Activated T-helper 17 cell treated with anti-CD3 and anti-CD28 coated beads, Interleukin-2, amount 50 U/mL, for 72 hours (primary cell): ENCODE measurements at regions not wholly inside any gene's neighbourhood (a gene's known extent, or its start where the extent isn't known, plus 50 kb on each side); places are given as distances from the start of the nearest gene placed in this dataset.

ENCODE experiments used
- ATAC-seq: fragments of 150-1000 bp; cut with Tn5 transposase; replicated peaks from 2 replicates; pipeline ENCODE4 v1.10.0; 2021; ENCODE audit warnings: mild to moderate bottlenecking, moderate library complexity
- H3K27ac Mint-ChIP-seq: one replicate; pipeline ENCODE4 v1.8.0; 2022; ENCODE audit warnings: mixed read lengths
- H3K27me3 Mint-ChIP-seq: one replicate; pipeline ENCODE4 v1.8.0; 2022; ENCODE audit warnings: mixed read lengths
- H3K36me3 Mint-ChIP-seq: one replicate; pipeline ENCODE4 v1.8.0; 2022; ENCODE audit warnings: low read depth, mild to moderate bottlenecking, mixed read lengths
- H3K4me1 Mint-ChIP-seq: one replicate; pipeline ENCODE4 v1.8.0; 2022; ENCODE audit warnings: mixed read lengths
- H3K4me3 Mint-ChIP-seq: one replicate; pipeline ENCODE4 v1.8.0; 2022; ENCODE audit warnings: mild to moderate bottlenecking, mixed read lengths
- H3K9me3 Mint-ChIP-seq: one replicate; pipeline ENCODE4 v1.8.0; 2022; ENCODE audit warnings: mixed read lengths

DNA sequence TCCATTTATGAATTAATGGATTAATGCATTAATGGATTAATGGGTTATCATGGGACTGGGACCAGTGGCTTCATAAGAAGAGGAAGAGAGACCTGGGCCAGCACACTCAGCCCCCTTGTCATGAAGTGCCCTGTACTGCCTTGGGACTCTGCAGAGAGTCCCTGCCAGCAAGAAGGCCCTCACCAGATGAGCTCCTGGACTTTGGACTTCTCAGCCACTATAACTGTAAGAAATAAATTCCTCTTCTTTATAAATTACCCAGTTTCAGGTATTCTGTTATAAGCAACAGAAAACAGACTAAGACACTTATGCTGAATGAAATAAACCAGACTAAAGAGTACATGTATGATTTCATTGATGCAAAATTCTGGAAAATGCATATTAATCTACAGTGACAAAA is 119.4 kb upstream of the MSX1 start:
- no peaks in the 10 kb centered on the region for H3K4me1 Mint-ChIP-seq
- no peaks in the 10 kb centered on the region for H3K36me3 Mint-ChIP-seq
- no peak for ATAC-seq
- H3K9me3 Mint-ChIP-seq = peaks cover 5% of the 10 kb centered on the region
- no peaks in the 10 kb centered on the region for H3K27me3 Mint-ChIP-seq
- no peak overlapping the region for H3K4me3 Mint-ChIP-seq
- no peak overlapping the region for H3K27ac Mint-ChIP-seq

DNA sequence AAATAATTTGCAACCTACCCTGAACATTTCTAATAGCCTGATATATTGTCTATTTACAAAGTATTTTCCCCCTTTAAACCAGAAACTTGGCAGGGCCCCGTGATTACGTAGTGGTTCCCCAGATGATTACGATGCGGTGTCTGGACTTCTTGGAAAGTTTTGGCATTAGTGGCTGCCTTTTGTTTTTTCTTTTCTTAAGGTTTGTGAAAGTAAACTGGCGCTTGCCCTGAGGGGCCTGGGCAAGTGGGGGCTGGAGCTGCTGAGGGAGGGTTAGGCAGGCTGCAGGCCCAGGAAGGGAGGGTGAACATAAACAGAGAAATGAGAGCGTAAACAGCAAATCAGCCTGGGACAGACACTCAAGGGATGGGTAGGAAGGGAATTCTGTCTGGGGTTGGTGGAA is 123.6 kb upstream of the MSX1 start:
- ATAC-seq = no peak
- Mint-ChIP-seq H3K4me3 (no peak overlapping the region), H3K9me3 (no peaks in the 10 kb centered on the region), H3K27me3 (no peaks in the 10 kb centered on the region), H3K4me1 (no peaks in the 10 kb centered on the region), H3K27ac (no peak overlapping the region), H3K36me3 (no peaks in the 10 kb centered on the region)

DNA sequence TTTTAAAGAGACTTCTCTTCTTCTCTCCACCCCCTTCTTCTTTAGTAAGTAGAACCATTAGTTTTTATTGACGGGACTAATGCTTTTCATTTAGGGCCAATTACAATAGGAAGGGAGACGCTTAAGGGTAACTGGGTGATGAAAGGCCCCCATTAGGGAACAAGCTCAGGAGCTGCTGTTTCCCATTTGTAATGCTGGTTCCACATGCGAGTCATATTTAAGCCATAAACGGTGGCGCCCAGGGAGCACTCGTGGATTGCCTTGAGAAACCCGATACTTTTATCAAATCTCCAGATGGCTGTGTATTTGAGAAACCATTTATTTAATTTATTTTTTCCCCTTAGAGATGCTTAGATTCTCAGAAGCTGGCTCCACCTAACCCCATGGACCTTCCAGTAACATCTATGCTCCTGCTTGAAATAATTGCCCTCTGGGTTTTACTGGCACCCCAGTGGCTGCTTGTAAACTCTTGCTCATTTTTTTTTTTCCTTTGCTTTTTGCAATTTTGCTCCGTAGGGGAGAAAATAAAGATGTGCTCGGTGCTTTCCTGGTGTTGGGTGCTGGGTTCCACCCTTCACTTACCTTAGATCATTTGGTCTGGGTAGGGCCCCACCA is 124.2 kb upstream of the MSX1 start:
- no peak for ATAC-seq
- no peak overlapping the region for H3K4me3 Mint-ChIP-seq
- H3K36me3 Mint-ChIP-seq = no peaks in the 10 kb centered on the region
- no peaks in the 10 kb centered on the region for H3K27me3 Mint-ChIP-seq
- no peak overlapping the region for H3K27ac Mint-ChIP-seq
- H3K4me1 Mint-ChIP-seq = no peaks in the 10 kb centered on the region
- no peaks in the 10 kb centered on the region for H3K9me3 Mint-ChIP-seq

DNA sequence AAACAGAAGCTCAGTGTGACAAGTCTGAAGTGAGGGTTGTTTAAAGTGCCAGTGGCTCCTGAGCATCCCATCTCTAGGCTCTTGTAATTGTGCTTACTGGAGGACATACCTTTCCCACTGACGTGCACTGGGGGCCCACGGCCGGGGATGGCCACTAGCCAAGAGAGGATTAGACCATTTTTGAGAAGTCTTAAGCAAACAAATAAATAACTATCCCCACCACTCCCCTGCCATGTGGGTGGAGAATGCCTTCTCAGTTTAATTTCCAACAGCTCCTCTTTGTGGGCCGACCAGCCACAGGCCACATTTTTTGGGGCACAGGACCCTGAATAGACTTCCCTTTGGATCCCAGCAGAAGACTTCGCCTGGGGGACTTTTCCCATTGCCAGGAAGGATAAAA is 125.0 kb upstream of the MSX1 start:
- Mint-ChIP-seq H3K27me3 (no peaks in the 10 kb centered on the region), H3K36me3 (no peaks in the 10 kb centered on the region), H3K4me3 (no peak overlapping the region), H3K9me3 (no peaks in the 10 kb centered on the region), H3K27ac (no peak overlapping the region), H3K4me1 (no peaks in the 10 kb centered on the region)
- no peak for ATAC-seq

DNA sequence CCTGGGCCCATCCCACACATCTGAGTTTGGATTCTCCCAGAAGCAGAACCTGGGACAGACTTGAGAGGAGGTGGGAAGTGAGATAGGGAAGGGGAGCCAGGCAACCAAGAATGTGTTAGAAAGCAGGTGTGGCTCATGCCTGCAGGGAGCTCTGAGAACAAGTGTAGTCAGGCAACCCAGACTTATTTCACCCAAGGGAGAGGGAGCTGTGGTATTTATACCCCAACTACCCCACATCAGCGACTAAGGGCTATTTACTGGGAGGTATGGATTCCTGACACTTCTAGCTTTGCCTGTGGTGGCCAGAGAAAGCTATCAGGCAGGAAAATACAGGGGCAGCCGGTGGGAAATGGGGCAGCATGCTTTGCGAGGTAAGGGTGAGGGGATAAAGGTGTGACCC is 125.8 kb upstream of the MSX1 start:
- Mint-ChIP-seq H3K27ac (no peak overlapping the region), H3K36me3 (no peaks in the 10 kb centered on the region), H3K4me3 (no peak overlapping the region), H3K4me1 (no peaks in the 10 kb centered on the region), H3K27me3 (no peaks in the 10 kb centered on the region), H3K9me3 (no peaks in the 10 kb centered on the region)
- no peak for ATAC-seq

DNA sequence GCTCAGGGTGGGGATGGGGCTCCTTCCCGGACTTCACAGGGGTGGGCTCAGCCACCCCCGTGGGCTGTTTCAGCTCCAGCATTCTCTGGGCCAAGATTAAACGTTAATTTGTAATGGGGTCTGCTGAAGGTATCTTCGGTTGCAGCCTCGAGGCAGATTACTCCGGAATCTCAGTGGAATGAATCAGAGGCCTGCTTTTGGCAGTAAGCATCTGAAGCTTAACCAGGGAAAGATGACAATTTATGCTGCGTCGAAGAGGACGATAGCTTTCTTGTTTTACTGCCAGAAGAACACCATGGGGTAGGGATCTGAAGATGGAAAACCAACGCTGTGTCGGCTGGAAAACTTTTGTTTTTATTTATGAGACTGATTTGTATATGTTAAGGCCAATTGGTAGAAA is 129.2 kb upstream of the MSX1 start:
- Mint-ChIP-seq H3K4me1 (no peaks in the 10 kb centered on the region), H3K27me3 (no peaks in the 10 kb centered on the region), H3K9me3 (peaks cover 17% of the 10 kb centered on the region), H3K36me3 (no peaks in the 10 kb centered on the region), H3K4me3 (no peak overlapping the region), H3K27ac (no peak overlapping the region)
- no peak for ATAC-seq

DNA sequence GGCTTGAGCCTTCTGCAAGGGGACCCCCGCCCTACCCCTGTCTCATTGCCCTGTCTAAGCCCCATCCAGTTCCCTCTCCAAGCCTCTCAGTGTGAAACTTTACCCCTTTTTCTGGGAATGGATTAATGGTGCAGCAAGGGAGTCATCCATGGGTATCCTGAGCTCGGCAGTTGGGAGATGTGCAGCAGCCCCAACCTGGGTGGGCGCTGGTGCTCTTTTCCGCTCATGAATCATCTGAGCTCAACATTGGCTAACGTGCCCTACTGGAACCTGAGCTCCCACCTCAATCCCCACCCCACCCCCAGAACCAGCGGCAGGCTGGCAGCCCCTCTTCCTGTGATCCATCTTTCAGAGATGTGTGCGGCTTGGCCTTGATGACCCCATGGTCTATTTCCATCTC is 130.3 kb upstream of the MSX1 start:
- H3K4me1 Mint-ChIP-seq = no peaks in the 10 kb centered on the region
- H3K27me3 Mint-ChIP-seq = no peaks in the 10 kb centered on the region
- ATAC-seq = no peak
- H3K27ac Mint-ChIP-seq = no peak overlapping the region
- H3K9me3 Mint-ChIP-seq = peaks cover 18% of the 10 kb centered on the region
- no peak overlapping the region for H3K4me3 Mint-ChIP-seq
- H3K36me3 Mint-ChIP-seq = no peaks in the 10 kb centered on the region

DNA sequence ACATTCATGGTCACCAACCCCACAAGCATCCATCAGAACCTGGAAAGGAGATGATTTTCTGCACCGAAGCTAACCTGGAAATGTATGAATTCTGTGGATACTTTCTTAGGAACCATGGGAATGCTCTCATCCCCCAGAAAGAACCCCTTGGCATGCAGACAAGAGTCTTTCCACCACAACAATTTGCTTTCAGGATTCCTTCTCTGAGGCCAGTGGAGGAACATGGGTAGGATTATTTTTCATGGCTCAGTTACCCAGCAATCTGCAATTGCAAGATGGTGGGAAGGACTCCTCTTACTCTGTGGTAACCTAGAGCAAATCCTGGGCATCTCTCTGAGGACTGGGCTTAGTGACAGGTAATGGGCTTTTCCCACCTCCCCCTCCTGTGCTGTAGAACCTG is 131.9 kb upstream of the MSX1 start:
- Mint-ChIP-seq H3K4me3 (no peak overlapping the region), H3K27ac (no peak overlapping the region), H3K4me1 (no peaks in the 10 kb centered on the region), H3K9me3 (peaks cover 18% of the 10 kb centered on the region), H3K27me3 (no peaks in the 10 kb centered on the region), H3K36me3 (no peaks in the 10 kb centered on the region)
- no peak for ATAC-seq

DNA sequence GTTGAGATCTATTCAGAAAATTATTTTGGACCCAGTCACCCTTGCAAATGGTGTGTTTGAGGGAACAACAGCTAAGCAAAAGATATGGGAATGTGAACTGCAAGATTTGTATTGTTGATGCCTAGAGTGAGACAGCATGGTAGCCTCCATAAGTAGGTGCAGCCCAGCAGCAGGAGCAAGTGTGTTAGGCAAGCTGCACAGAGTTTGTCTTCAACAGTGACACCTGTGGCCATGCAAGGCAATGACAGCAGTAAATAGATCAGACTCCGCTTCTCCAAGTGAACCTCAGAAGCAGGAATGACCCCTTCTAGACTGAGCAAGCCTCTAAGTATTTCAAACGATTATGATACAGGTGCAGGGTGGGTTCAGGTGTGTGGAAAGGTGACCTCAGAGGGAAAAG is 133.4 kb upstream of the MSX1 start:
- no peak for ATAC-seq
- H3K4me3 Mint-ChIP-seq = no peak overlapping the region
- H3K9me3 Mint-ChIP-seq = peaks cover 21% of the 10 kb centered on the region
- no peaks in the 10 kb centered on the region for H3K36me3 Mint-ChIP-seq
- no peaks in the 10 kb centered on the region for H3K4me1 Mint-ChIP-seq
- H3K27ac Mint-ChIP-seq = no peak overlapping the region
- H3K27me3 Mint-ChIP-seq = no peaks in the 10 kb centered on the region

DNA sequence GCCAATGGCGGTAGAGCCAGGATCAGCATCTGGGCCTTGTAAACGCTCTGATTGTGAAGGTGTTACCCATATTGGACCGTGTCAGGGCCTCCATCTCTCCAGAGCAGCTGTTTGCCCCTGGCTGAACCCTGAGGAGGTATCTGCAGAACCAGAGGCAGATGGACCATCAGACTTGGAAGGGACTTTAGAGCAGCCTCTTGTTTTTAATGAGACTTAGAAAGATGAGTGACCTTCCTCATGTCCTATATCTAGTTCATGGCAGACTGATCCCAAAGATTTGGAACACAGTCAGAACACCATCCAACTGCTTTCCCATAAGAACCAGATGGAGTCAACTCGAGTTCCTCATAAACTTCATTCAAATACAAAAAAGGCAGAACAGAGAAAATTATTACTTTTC is 135.1 kb upstream of the MSX1 start:
- no peaks in the 10 kb centered on the region for H3K36me3 Mint-ChIP-seq
- no peaks in the 10 kb centered on the region for H3K4me1 Mint-ChIP-seq
- no peak for ATAC-seq
- no peak overlapping the region for H3K27ac Mint-ChIP-seq
- H3K4me3 Mint-ChIP-seq = no peak overlapping the region
- H3K9me3 Mint-ChIP-seq = peaks cover 21% of the 10 kb centered on the region
- H3K27me3 Mint-ChIP-seq = no peaks in the 10 kb centered on the region

DNA sequence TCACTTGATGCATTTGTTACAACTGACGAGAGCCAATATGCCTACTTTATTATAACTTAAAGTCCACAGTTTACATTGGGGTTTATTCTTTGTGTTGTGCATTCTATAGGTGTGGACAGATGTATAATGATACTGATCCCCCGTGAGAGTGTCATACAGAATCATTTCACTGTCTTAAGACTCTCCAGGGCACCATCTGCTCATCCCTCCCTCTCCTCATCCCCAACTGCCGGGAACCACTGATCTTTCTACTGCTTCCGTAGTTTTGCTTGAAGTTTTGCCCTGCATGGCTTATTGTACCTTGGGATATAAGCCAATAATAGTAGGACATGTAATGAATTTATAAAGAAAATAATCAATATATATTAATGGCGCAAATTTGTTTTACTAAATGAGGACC is 137.8 kb upstream of the MSX1 start:
- ATAC-seq = no peak
- peaks cover 16% of the 10 kb centered on the region for H3K9me3 Mint-ChIP-seq
- no peak overlapping the region for H3K4me3 Mint-ChIP-seq
- no peaks in the 10 kb centered on the region for H3K4me1 Mint-ChIP-seq
- H3K27ac Mint-ChIP-seq = no peak overlapping the region
- no peaks in the 10 kb centered on the region for H3K36me3 Mint-ChIP-seq
- no peaks in the 10 kb centered on the region for H3K27me3 Mint-ChIP-seq

DNA sequence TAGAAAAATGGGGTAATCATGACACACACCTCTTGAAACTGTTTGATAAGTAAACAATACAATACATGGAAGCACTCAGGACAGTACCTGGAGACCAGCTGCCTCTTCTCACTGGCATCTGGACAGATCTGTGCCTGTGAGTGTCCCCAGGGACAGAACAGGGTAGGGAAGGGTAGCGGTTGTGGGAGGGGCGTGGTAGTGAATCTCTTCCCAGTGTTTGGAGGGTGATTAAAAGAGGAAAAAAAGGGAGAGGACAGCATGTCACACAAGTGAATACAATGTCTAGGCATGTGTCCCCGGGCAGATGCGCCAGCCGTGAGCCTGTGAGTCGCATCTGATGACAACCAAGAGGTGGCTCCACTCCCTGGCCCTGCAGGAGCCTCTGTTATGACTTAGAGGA is 138.8 kb upstream of the MSX1 start:
- H3K36me3 Mint-ChIP-seq = no peaks in the 10 kb centered on the region
- no peaks in the 10 kb centered on the region for H3K4me1 Mint-ChIP-seq
- no peak for ATAC-seq
- H3K27ac Mint-ChIP-seq = no peak overlapping the region
- H3K9me3 Mint-ChIP-seq = peaks cover 7% of the 10 kb centered on the region
- no peaks in the 10 kb centered on the region for H3K27me3 Mint-ChIP-seq
- no peak overlapping the region for H3K4me3 Mint-ChIP-seq

DNA sequence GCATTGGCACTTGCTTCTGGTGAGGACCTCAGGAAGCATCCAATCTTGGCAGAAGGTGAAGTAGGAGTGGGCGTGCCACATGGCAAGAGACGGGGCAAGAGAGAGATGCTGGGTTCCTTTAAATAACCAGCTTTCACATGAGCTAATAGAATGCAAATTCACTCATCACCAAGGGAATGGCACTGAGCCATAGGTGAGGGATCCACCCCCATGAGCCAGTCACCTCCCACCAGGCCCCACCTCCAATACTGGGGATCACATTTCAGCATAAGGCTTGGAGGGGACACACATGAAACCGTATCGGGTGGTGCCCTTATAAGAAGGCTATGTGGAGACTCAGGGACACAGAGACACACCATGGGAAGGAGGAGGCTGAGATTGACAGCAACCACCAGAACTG is 140.0 kb upstream of the MSX1 start:
- no peak for ATAC-seq
- no peaks in the 10 kb centered on the region for H3K4me1 Mint-ChIP-seq

DNA sequence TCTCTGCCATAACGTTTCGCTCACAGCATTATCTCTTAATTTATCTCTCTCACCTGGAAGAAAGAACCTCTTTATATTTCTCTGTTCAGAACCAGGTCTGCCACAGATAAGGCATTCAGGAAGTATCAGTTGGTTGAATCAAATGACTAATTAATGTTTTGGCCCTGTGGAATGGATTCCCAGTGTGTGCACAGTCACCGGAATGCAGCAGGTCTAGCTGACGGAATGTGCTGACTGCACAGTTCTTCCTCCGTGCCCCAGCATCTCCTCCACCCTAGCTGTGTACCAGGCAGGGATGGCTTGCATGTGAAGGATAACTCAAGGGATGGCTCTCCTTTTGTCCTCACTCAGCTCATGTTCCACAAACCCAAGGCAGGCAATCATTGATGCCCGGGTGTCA is 141.8 kb upstream of the MSX1 start:
- Mint-ChIP-seq H3K4me3 (no peak overlapping the region), H3K4me1 (no peaks in the 10 kb centered on the region), H3K9me3 (peaks cover 3% of the 10 kb centered on the region), H3K27me3 (no peaks in the 10 kb centered on the region), H3K27ac (no peak overlapping the region), H3K36me3 (no peaks in the 10 kb centered on the region)
- ATAC-seq = no peak

More for the DNA sequence above, 140.0 kb upstream of the MSX1 start:
- no peak overlapping the region for H3K27ac Mint-ChIP-seq
- H3K36me3 Mint-ChIP-seq = no peaks in the 10 kb centered on the region
- H3K4me3 Mint-ChIP-seq = no peak overlapping the region
- H3K27me3 Mint-ChIP-seq = no peaks in the 10 kb centered on the region
- peaks cover 3% of the 10 kb centered on the region for H3K9me3 Mint-ChIP-seq

DNA sequence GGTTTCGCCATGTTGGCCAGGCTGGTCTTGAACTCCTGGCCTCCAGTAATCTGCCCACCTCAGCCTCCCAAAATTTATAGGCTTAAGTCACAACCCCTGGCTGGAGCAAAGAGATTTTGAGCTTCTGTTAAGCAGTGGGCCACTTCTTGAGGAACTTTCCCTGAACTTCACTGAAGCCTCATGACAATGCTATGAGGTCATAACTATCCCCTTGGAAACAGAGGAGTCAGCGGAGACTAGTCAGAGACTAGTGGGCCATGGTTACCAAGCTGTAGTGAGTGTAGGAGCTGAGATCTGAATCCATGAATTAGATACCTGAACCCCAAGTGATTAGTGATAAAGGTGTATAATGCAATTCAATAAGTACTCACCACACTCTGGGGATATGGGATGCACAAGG is 145.1 kb upstream of the MSX1 start:
- Mint-ChIP-seq H3K4me3 (no peak overlapping the region), H3K27me3 (no peaks in the 10 kb centered on the region), H3K9me3 (no peaks in the 10 kb centered on the region), H3K36me3 (no peaks in the 10 kb centered on the region), H3K4me1 (no peaks in the 10 kb centered on the region), H3K27ac (no peak overlapping the region)
- ATAC-seq = no peak

DNA sequence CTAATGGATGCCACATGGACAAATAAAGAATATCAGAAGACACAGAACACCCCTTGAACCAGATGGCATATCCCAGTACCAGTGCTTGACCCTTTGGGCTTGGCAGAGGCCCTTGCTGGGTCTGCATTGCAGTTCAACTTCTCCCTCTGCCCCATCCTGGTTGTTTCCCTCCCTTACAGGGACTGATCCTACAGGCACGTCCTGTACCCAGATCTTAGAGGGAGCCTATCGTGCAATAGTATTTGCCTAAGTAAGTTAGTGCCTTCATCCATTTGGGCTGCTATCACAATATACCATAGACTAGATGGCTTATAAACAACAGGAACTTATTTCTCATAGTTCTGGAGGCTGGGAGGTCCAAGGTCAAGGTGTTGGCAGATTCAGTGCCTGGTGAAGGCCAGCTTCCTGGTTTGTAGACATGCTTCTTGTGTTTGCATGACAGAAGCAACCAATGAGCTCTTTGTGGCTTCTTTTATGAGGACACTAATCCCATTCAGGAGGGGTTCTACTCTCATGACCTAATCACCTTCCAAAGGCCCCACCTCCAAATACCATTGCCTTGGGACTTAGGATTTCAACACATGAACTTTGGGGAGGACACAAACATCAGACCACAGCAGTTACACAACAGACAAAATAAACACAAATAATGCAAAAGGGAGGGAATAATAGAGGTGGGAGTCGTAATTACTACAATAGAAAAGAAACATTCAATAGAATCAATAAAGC is 146.5 kb upstream of the MSX1 start:
- Mint-ChIP-seq H3K27ac (no peak overlapping the region), H3K27me3 (no peaks in the 10 kb centered on the region), H3K4me3 (no peak overlapping the region), H3K9me3 (peaks cover 5% of the 10 kb centered on the region), H3K4me1 (no peaks in the 10 kb centered on the region), H3K36me3 (no peaks in the 10 kb centered on the region)
- no peak for ATAC-seq
